HG03103 (cell line): ENCODE measurements at regions not wholly inside any gene's neighbourhood (a gene's known extent, or its start where the extent isn't known, plus 50 kb on each side); places are given as distances from the start of the nearest gene placed in this dataset.

Experiments used
- ATAC-seq: cut with Tn5 transposase; IDR thresholded peaks from one replicate; pipeline ENCODE4 v1.9.1; 2021; ENCODE audit warnings: low read depth; ENCODE audit not compliant: unreplicated experiment

GRCh38 chr6:101202867-101203374, 190.6 kb upstream of the GRIK2 start:
- ATAC-seq: no peak

DNA sequence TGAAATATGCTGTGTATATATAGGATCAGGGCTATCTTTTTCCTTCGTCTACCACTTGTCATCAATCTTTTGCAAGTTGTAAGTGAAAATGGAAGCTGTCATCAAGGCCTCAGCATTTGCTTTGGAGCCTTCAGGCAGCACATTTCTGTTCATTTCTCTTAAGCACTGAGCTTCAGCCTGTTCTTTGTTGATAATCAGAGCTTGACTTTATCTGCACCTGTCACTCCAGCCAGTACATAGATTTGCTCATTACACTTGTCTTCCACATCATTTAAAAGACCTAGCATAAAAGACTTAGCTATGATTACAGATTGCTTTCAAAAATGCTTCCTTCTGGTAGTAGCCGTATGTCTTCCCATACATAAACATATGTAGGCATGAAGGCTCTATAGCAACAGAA, 189.8 kb upstream of the GRIK2 start:
- ATAC-seq: no peak

DNA sequence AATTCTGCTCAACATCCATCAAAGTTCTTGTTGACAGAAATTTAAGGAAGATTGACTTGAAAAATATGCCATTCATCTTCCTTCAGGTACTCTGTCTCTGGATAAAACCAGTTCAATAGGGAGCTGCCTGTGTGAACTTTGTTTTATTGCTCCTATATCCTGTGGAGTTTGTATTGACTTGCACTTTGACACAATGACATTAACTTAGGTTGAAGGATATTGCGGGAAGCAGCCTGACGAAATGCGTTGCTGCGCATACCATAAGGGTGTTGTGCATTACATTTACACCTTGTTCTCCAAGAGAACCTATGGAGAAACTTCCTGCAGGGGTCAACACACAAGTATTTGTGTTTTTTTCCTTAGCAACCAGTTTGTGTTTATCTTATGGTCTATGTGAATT, 185.4 kb upstream of the GRIK2 start:
- ATAC-seq: no peak

GRCh38 chr6:101212640-101213039, 180.9 kb upstream of the GRIK2 start:
- ATAC-seq: no peak

DNA sequence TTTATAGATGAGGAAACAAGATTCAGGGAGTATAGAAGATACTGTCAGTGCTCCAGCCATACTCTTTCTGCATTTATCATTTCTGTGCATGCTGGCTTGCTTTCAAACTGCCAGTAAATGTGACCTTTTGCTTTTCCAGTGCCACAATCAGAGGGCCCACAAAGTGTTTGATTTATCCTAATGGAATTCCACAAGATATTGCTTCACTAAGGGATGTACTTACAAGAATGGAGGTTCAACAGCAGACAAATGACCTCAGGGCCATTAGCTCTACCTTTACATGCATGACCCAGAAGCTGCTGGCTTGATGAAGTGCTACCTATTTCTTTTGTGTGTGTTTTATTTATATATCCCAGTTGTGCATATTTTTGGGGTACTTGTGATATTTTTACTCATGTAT, 171.5 kb upstream of the GRIK2 start:
- ATAC-seq: no peak

- no peak for ATAC-seq
These were observed 168.8 kb upstream of the GRIK2 start for GRCh38 chr6:101224751-101225150.

GRCh38 chr6:101226677-101227135, 166.8 kb upstream of the GRIK2 start:
- no peak for ATAC-seq

DNA sequence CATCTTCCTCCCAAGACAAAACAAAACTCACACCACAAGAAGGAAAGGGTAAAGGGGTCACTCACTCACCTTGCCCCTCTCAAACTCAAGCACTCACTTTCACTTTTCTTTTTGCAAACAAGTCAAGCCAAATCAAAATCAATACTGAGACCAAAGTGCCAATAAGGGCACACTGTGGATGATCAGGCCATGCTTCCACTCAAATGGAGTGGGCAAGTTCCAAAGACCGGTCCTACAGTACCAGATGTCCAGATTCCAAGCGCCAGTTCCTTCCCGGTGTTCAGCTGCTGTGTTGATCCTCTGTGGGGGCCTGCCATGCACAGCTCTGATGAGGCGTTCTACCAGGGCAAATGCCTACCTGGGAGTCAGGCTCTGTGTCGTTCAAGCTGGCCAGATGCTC, 162.6 kb upstream of the GRIK2 start:
- no peak for ATAC-seq

DNA sequence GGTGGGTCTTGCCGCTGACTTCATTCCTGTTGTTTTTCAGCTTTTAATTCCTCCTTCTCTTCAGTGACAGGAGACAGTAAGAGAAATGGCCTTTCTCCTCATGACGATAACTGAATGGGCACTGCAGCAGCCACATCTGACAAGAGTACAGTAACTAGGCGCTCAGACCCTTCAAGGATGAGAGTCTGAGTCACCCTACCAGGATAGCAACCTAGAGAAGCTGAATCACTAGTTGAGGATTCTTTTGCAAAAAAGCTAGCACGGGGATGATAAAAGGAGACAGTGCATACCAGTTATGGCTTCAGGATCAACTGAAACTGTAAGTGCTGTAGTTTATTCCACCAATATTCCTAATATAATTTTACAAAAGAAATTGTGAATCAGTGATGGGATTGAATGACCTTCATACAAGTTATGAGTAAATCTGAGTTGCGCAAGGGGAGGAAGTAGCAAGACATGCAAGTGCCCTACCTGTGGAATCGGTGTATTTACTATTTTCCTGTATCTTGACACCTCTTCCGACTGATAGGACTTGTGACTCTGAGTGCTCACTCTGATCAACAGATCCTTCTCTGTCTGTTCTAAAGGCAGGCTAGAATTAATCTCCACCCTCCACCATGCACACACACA, 161.8 kb upstream of the GRIK2 start:
- no peak for ATAC-seq

DNA sequence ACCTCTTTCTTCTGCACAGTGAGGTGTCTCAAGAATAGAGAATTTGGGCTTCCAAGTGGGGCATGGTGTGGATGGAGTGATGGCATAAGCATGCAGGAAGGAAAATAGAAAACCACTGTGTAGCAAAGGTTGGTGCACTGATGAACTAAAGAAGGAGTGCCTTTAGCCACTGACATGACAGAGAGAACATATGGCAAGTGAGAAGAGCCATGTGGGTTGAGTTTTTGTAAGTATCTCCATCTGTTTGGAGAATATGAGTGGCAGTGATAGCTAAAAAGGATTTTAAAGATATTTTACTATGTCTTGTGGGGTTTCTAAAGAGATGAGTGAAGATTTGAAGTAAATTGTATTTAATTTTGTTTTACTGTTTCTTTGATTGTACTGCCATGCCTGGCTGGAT, 160.5 kb upstream of the GRIK2 start:
- no peak for ATAC-seq

- ATAC-seq: no peak
These were observed 156.8 kb upstream of the GRIK2 start for GRCh38 chr6:101236709-101237108.

GRCh38 chr6:101241442-101241841, 152.1 kb upstream of the GRIK2 start:
- no peak for ATAC-seq

- no peak for ATAC-seq
These were observed 144.0 kb upstream of the GRIK2 start for GRCh38 chr6:101249470-101249869.

GRCh38 chr6:101257163-101257562, 136.3 kb upstream of the GRIK2 start:
- no peak for ATAC-seq

GRCh38 chr6:101259505-101259904, 134.0 kb upstream of the GRIK2 start:
- ATAC-seq: no peak

DNA sequence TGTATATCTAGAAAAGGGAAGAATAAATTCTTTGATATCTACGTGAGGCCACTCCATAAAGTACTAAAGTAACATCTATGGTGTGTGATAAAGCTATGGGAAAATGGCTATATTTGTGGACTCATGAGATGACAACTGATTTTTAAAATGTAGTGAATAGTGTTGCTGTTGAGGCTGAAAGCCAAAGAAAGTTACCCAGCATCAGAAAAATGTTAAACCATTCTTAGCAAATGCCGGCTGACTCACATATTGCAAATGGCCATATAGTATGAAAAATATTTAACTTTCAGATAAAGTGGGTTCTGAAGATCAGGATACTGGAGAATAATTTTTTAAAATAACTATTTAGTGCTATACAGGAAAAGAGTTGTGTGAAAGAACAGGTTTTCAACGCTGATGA, 129.9 kb upstream of the GRIK2 start:
- no peak for ATAC-seq

- ATAC-seq: no peak
These were observed 127.4 kb upstream of the GRIK2 start for GRCh38 chr6:101266063-101266462.

DNA sequence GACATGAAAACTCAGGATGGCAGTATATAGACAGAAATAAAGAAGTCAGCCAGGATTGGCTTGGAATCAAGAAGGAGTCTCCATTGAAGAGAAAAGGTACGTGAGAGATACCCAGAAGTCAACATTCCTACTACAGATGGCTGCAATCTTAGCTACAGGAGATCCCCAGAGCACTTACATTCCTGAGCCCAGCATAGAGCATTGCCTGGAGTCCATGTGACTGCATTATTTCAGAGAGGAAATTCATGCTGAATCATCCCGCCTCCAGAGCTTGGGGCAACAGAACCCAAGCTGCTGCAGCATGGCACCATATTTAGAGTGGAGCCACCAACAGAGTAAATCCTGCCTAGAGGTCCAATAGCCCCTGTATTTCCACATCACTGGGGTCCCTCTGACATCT, 125.0 kb upstream of the GRIK2 start:
- ATAC-seq: no peak

- no peak for ATAC-seq
These were observed 118.3 kb upstream of the GRIK2 start for GRCh38 chr6:101275251-101275650.

GRCh38 chr6:101276066-101276465, 117.4 kb upstream of the GRIK2 start:
- ATAC-seq: no peak

- no peak for ATAC-seq
These were observed 114.1 kb upstream of the GRIK2 start for GRCh38 chr6:101279410-101279809.

DNA sequence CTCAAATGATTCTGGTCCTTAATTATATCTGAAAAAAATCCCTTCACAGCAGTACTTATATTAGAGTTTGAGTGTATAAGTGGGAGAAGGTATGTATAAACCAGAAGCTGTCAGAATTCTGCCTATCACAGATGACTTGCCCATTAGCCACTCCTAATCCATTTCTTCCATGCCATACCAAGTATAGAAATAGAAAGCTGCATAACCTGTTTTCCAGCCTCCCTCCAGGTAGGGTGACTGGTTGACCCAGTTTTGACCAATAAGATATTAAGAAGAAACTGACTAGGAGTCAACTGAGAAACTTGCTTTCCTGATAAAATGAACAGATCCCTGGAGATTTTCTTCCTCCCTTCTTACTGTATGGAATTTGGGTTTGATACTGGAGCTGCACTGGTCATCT, 112.2 kb upstream of the GRIK2 start:
- no peak for ATAC-seq

DNA sequence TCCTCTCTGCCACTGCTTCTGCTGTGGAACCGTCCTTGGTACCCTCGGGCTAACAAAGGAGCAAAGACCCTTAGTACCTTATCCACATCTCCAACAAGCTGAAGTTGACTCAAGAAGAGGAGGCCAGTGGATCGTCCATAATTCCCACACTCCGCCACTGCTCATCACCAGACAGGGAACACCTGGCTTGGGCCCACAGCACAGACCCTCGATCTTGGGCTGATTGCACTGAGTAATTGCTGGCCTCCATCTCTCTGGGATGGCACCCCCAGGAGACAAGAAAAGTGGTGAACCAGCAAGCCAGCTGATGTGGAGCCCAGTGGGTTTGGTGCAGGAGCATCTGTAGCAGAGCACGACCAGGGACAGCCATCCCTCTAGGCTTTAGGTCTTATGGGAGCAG, 109.4 kb upstream of the GRIK2 start:
- ATAC-seq: no peak
